ENCODE measurements at regions not wholly inside any gene's neighbourhood (a gene's known extent, or its start where the extent isn't known, plus 50 kb on each side); places are given as distances from the start of the nearest gene placed in this dataset.

- no peak for TF ChIP-seq CTCF (IDR thresholded peaks at IDR 0.05; ENCODE audit: unreplicated experiment)
- no peaks in the 10 kb centered on the region for H3K36me3 Mint-ChIP-seq (ENCODE audit: insufficient read depth, unreplicated experiment)
- H3K4me3 Mint-ChIP-seq (ENCODE audit: low read depth, unreplicated experiment) = no peak overlapping the region
- no peak for DNase-seq
- intact Hi-C loops (cut with micrococcal nuclease; ENCODE audit: unreplicated experiment) = no loop called here
- H3K9me3 Mint-ChIP-seq (ENCODE audit: low read depth, unreplicated experiment) = peaks cover 6% of the 10 kb centered on the region
- CTCF ChIA-PET = no interaction called here
- H3K4me1 Mint-ChIP-seq (ENCODE audit: low read depth, unreplicated experiment) = peaks cover 34% of the 10 kb centered on the region
- BruUV-seq (replicated peaks) = no TSS peak
- H3K27me3 Mint-ChIP-seq (ENCODE audit: unreplicated experiment) = no peaks in the 10 kb centered on the region
- H3K27ac Mint-ChIP-seq (ENCODE audit: unreplicated experiment) = no peak overlapping the region
These were observed 123.4 kb downstream of the CTTN start for GRCh38 chr11:70521475-70522308.

- peaks cover 28% of the 10 kb centered on the region for H3K4me1 Mint-ChIP-seq (ENCODE audit: low read depth, unreplicated experiment)
- no TSS peak for BruUV-seq (replicated peaks)
- intact Hi-C loops (cut with micrococcal nuclease; ENCODE audit: unreplicated experiment) = no loop called here
- CTCF ChIA-PET = no interaction called here
- no peak overlapping the region for H3K27ac Mint-ChIP-seq (ENCODE audit: unreplicated experiment)
- no peak for DNase-seq
- H3K27me3 Mint-ChIP-seq (ENCODE audit: unreplicated experiment) = no peaks in the 10 kb centered on the region
- peaks cover 5% of the 10 kb centered on the region for H3K9me3 Mint-ChIP-seq (ENCODE audit: low read depth, unreplicated experiment)
- TF ChIP-seq CTCF (IDR thresholded peaks at IDR 0.05; ENCODE audit: unreplicated experiment) = no peak
- no peak overlapping the region for H3K4me3 Mint-ChIP-seq (ENCODE audit: low read depth, unreplicated experiment)
- H3K36me3 Mint-ChIP-seq (ENCODE audit: insufficient read depth, unreplicated experiment) = no peaks in the 10 kb centered on the region
These were observed 123.9 kb downstream of the CTTN start for GRCh38 chr11:70522309-70522592.

GRCh38 chr11:70522593-70523311 lies 124.4 kb downstream of the CTTN start:
- H3K4me3 Mint-ChIP-seq (ENCODE audit: low read depth, unreplicated experiment) = no peak overlapping the region
- intact Hi-C loops (cut with micrococcal nuclease; ENCODE audit: unreplicated experiment) = no loop called here
- no peak overlapping the region for H3K27ac Mint-ChIP-seq (ENCODE audit: unreplicated experiment)
- no peak for DNase-seq
- H3K27me3 Mint-ChIP-seq (ENCODE audit: unreplicated experiment) = no peaks in the 10 kb centered on the region
- CTCF ChIA-PET = no interaction called here
- H3K4me1 Mint-ChIP-seq (ENCODE audit: low read depth, unreplicated experiment) = peaks cover 27% of the 10 kb centered on the region
- H3K9me3 Mint-ChIP-seq (ENCODE audit: low read depth, unreplicated experiment) = no peaks in the 10 kb centered on the region
- BruUV-seq (replicated peaks) = no TSS peak
- no peaks in the 10 kb centered on the region for H3K36me3 Mint-ChIP-seq (ENCODE audit: insufficient read depth, unreplicated experiment)
- TF ChIP-seq CTCF (IDR thresholded peaks at IDR 0.05; ENCODE audit: unreplicated experiment) = no peak

- H3K27me3 Mint-ChIP-seq (ENCODE audit: unreplicated experiment) = no peaks in the 10 kb centered on the region
- H3K9me3 Mint-ChIP-seq (ENCODE audit: low read depth, unreplicated experiment) = no peaks in the 10 kb centered on the region
- no peaks in the 10 kb centered on the region for H3K36me3 Mint-ChIP-seq (ENCODE audit: insufficient read depth, unreplicated experiment)
- H3K4me1 Mint-ChIP-seq (ENCODE audit: low read depth, unreplicated experiment) = peaks cover 26% of the 10 kb centered on the region
- H3K4me3 Mint-ChIP-seq (ENCODE audit: low read depth, unreplicated experiment) = no peak overlapping the region
- H3K27ac Mint-ChIP-seq (ENCODE audit: unreplicated experiment) = no peak overlapping the region
- no TSS peak for BruUV-seq (replicated peaks)
- intact Hi-C loops (cut with micrococcal nuclease; ENCODE audit: unreplicated experiment) = no loop called here
- CTCF ChIA-PET = no interaction called here
- no peak for DNase-seq
- TF ChIP-seq CTCF (IDR thresholded peaks at IDR 0.05; ENCODE audit: unreplicated experiment) = no peak
These were observed 125.2 kb downstream of the CTTN start for GRCh38 chr11:70523384-70524095.

Measured in Calu3 (cell line).